HCT116 (cell line): ENCODE measurements at regions not wholly inside any gene's neighbourhood (a gene's known extent, or its start where the extent isn't known, plus 50 kb on each side); places are given as distances from the start of the nearest gene placed in this dataset.

Experiments
- ATAC-seq: fragments of 200-7000 bp; cut with Tn5 transposase; 2 replicates; pipeline ENCODE4 v1.9.1; 2020; ENCODE audit warnings: mild to moderate bottlenecking, moderate library complexity
- BruUV-seq: library from RNA; stranded (reverse); fragments of 400-500 nt; replicated peaks from 2 replicates; lab custom pipeline; 2021; lab: Mats Ljungman, UMichigan
- CTCF ChIA-PET: fragments of 300-600 bp; sonication (Branson Sonifier 250); formaldehyde crosslinking; loops from one replicate; lab custom pipeline; 2021; ENCODE audit warnings: antibody characterized with exemption; lab: Charles Lee
- POLR2A ChIA-PET: fragments of 300-600, 350-600 bp; sonication (Branson Sonifier 250); formaldehyde crosslinking; loops from one replicate; lab custom pipeline; 2021; ENCODE audit warnings: antibody characterized with exemption; lab: Charles Lee
- RAD21 ChIA-PET, 2 experiments: fragments of 300-600 bp; sonication (Branson Sonifier 250); formaldehyde crosslinking; loops; one replicate each; lab custom pipeline; 2023; ENCODE audit warnings: low total read pairs in 2 of 2; ENCODE audit not compliant: uncharacterized antibody in 2 of 2, unreplicated experiment in 2 of 2, low non-redundant PET in 1 of 2; lab: Charles Lee
- DNase-seq: peaks from one replicate; pipeline ENCODE4 v3.0.0-alpha.2; 2010; ENCODE audit warnings: low read depth, low spot score
- H2AFZ ChIP-seq: fragments of 200-600 bp; shearing (Covaris generic), sonication (generic); 2 replicates; pipeline ENCODE4 v1.6.1; 2017; ENCODE audit warnings: low read depth, mixed run types, mixed read lengths, antibody characterized with exemption, low read length; ENCODE audit not compliant: poor library complexity, severe bottlenecking
- H3K27ac ChIP-seq: 2 replicates; pipeline ENCODE4 v1.5.1; 2012; ENCODE audit warnings: low read depth, low read length
- H3K27me3 ChIP-seq: fragments of 200-600 bp; sonication (generic); 2 replicates; pipeline ENCODE4 v1.6.1; 2016; ENCODE audit warnings: mixed run types, low read length, mixed read lengths; ENCODE audit not compliant: insufficient read depth
- H3K36me3 ChIP-seq, 2 experiments: fragments of 200-500 bp in 1 of 2; fragments of 200-600 bp in 1 of 2; sonication (Bioruptor generic) in 1 of 2; sonication (generic) in 1 of 2; 2 replicates each; pipeline versions ENCODE4 v1.5.1 to v1.6.1; 2014 to 2016; ENCODE audit warnings: low read length in 2 of 2, inconsistent platforms in 1 of 2, mixed read lengths in 1 of 2, mixed run types in 1 of 2; ENCODE audit not compliant: insufficient read depth in 2 of 2, control insufficient read depth in 1 of 2
- H3K4me1 ChIP-seq, 2 experiments: fragments of 200-600 bp in 1 of 2; sonication (generic) in 1 of 2; 2 replicates each; pipeline versions ENCODE4 v1.5.1 to v1.6.1; 2012 to 2017; ENCODE audit warnings: low read length in 2 of 2, inconsistent platforms in 1 of 2, mild to moderate bottlenecking in 1 of 2, mixed read lengths in 1 of 2, mixed run types in 1 of 2, moderate library complexity in 1 of 2; ENCODE audit not compliant: insufficient read depth in 2 of 2, control insufficient read depth in 1 of 2
- H3K4me2 ChIP-seq: fragments of 200-600 bp; sonication (generic); 2 replicates; pipeline ENCODE4 v1.6.1; 2017; ENCODE audit warnings: mixed run types, low read length, mixed read lengths
- H3K4me3 ChIP-seq, 2 experiments: fragments of 200-600 bp in 1 of 2; sonication (generic) in 1 of 2; replicated peaks in 1 of 2; 2 replicates each; pipeline ENCODE4 v1.5.1; 2011 to 2016; ENCODE audit warnings: low read length in 2 of 2, control low read depth in 1 of 2, low read depth in 1 of 2, mild to moderate bottlenecking in 1 of 2, mixed read lengths in 1 of 2, mixed run types in 1 of 2
- H3K79me2 ChIP-seq: fragments of 200-600 bp; sonication (generic); 2 replicates; pipeline ENCODE4 v1.6.1; 2017; ENCODE audit warnings: mild to moderate bottlenecking, mixed run types, low read length, moderate library complexity, mixed read lengths; ENCODE audit not compliant: insufficient read depth
- H3K9ac ChIP-seq: fragments of 200-600 bp; sonication (generic); 2 replicates; pipeline ENCODE4 v1.6.1; 2016; ENCODE audit warnings: low read length, mixed read lengths
- H3K9me2 ChIP-seq: fragments of 200-600 bp; sonication (generic), shearing (Covaris generic); 2 replicates; pipeline ENCODE4 v1.6.1; 2017; ENCODE audit warnings: mixed run types, mild to moderate bottlenecking, moderate library complexity; ENCODE audit not compliant: insufficient read depth
- H3K9me3 ChIP-seq, 2 experiments: fragments of 200-500 bp in 1 of 2; fragments of 200-600 bp in 1 of 2; sonication (Bioruptor generic) in 1 of 2; sonication (generic) in 1 of 2; 2 replicates each; pipeline ENCODE4 v1.6.1; 2014 to 2017; ENCODE audit warnings: low read length in 2 of 2, mixed read lengths in 2 of 2, inconsistent platforms in 1 of 2, low read depth in 1 of 2, mild to moderate bottlenecking in 1 of 2, mixed run types in 1 of 2, moderate library complexity in 1 of 2; ENCODE audit not compliant: control insufficient read depth in 1 of 2, insufficient read depth in 1 of 2
- H4K20me1 ChIP-seq: fragments of 200-600 bp; sonication (generic), shearing (Covaris generic); 2 replicates; pipeline ENCODE4 v1.6.1; 2017; ENCODE audit warnings: mixed run types, mild to moderate bottlenecking, moderate library complexity; ENCODE audit not compliant: insufficient read depth
- CBX3 ChIP-seq: IDR thresholded peaks from 2 replicates; pipeline ENCODE4 v1.6.1; 2012; ENCODE audit warnings: low read depth
- ELF1 ChIP-seq: IDR thresholded peaks from 2 replicates; pipeline ENCODE4 v1.6.1; 2012; ENCODE audit warnings: low read depth, borderline replicate concordance
- EZH2 ChIP-seq: fragments of 200-600 bp; sonication (generic); IDR thresholded peaks from 2 replicates; pipeline ENCODE4 v1.6.1; 2017; ENCODE audit warnings: antibody characterized with exemption, mixed run types
- EZH2phosphoT487 ChIP-seq: fragments of 200-600 bp; IDR thresholded peaks from 2 replicates; pipeline ENCODE4 v1.6.1; 2018; ENCODE audit warnings: antibody characterized with exemption, borderline replicate concordance
- JUND ChIP-seq: IDR thresholded peaks from 2 replicates; pipeline ENCODE4 v1.6.1; 2012
- POLR2A ChIP-seq: IDR thresholded peaks from 2 replicates; pipeline ENCODE4 v1.7.0; 2011; ENCODE audit warnings: borderline replicate concordance; ENCODE audit not compliant: insufficient read depth, insufficient read length; ENCODE audit errors: extremely low read depth
- RAD21 ChIP-seq: IDR thresholded peaks from 2 replicates; pipeline ENCODE4 v1.6.1; 2012; ENCODE audit warnings: low read depth, mild to moderate bottlenecking
- SIN3A ChIP-seq: IDR thresholded peaks from 2 replicates; pipeline ENCODE4 v1.6.1; 2012; ENCODE audit warnings: low read depth
- SRF ChIP-seq: IDR thresholded peaks from 2 replicates; pipeline ENCODE4 v1.6.1; 2012; ENCODE audit warnings: low read depth
- YY1 ChIP-seq: IDR thresholded peaks from 2 replicates; pipeline ENCODE4 v1.6.1; 2011; ENCODE audit warnings: low read length, low read depth, moderate library complexity, mild to moderate bottlenecking; ENCODE audit not compliant: insufficient replicate concordance; ENCODE audit errors: extremely low read depth
- intact Hi-C: fragments of 100-400 bp; cut with micrococcal nuclease; formaldehyde crosslinking; loops from 2 replicates; pipeline ENCODE4 v1.10.0; 2022
- TF ChIP-seq, protein P1 (sequence below): IDR thresholded peaks from 2 replicates; pipeline ENCODE4 v1.6.1; 2012
- TF ChIP-seq, protein P2 (sequence below): IDR thresholded peaks from 2 replicates; pipeline ENCODE4 v1.6.1; 2012
- TF ChIP-seq, protein P3 (sequence below), 3 experiments: fragments of 200-600 bp in 1 of 3; sonication (generic) in 1 of 3; IDR thresholded peaks in 2 of 3; conservative IDR thresholded peaks in 1 of 3; 2 replicates each; pipeline ENCODE4 v1.5.1; 2012 to 2017; ENCODE audit warnings: low read depth in 2 of 3, low read length in 2 of 3, antibody characterized with exemption in 1 of 3, borderline replicate concordance in 1 of 3, control low read depth in 1 of 3, mild to moderate bottlenecking in 1 of 3, mixed read lengths in 1 of 3, mixed run types in 1 of 3, moderate library complexity in 1 of 3; ENCODE audit not compliant: insufficient read depth in 1 of 3

DNA sequence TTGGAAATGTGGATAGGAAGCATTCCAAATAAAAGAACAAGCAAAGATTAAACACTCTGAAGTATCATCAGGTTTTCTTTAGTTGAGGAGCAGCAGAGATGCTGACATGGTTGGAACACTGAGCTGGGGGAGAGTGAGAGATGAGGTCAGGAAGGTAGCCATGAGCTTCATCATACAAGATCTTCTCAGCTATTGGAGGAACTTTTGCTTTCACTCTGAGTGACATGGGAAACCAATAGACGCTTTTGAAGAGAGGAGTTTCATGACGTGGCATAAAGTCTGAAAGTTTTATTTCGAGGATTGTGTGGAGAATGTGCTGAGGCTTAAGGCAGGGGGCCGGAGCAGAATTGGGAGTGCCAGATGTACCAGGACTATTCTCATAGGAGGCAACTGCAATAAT is 616.2 kb upstream of the CAMK1G start:
- H3K4me2 ChIP-seq: no peak overlapping the region
- BruUV-seq: no TSS peak
- RAD21 ChIA-PET: no interaction called here
- H3K36me3 ChIP-seq: no peaks in the 10 kb centered on the region
- H4K20me1 ChIP-seq: no peaks in the 10 kb centered on the region
- H3K27me3 ChIP-seq: no peaks in the 10 kb centered on the region
- no peak overlapping the region for H2AFZ ChIP-seq
- intact Hi-C loops: no loop called here
- no peak overlapping the region for H3K9ac ChIP-seq
- no peak for DNase-seq
- H3K4me3 ChIP-seq: no peak overlapping the region
- H3K4me1 ChIP-seq: no peaks in the 10 kb centered on the region
- no peaks in the 10 kb centered on the region for H3K9me3 ChIP-seq
- no peak for ATAC-seq
- TF ChIP-seq JUND (no peak), EZH2phosphoT487 (no peak), ELF1 (no peak), YY1 (no peak), SIN3A (no peak), EZH2 (no peak), SRF (no peak), POLR2A (no peak), CBX3 (no peak), RAD21 (no peak)
- TF ChIP-seq, protein P1, sequence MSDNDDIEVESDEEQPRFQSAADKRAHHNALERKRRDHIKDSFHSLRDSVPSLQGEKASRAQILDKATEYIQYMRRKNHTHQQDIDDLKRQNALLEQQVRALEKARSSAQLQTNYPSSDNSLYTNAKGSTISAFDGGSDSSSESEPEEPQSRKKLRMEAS: no peak
- TF ChIP-seq, protein P2, sequence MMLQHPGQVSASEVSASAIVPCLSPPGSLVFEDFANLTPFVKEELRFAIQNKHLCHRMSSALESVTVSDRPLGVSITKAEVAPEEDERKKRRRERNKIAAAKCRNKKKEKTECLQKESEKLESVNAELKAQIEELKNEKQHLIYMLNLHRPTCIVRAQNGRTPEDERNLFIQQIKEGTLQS: no peak
- TF ChIP-seq, protein P3, sequence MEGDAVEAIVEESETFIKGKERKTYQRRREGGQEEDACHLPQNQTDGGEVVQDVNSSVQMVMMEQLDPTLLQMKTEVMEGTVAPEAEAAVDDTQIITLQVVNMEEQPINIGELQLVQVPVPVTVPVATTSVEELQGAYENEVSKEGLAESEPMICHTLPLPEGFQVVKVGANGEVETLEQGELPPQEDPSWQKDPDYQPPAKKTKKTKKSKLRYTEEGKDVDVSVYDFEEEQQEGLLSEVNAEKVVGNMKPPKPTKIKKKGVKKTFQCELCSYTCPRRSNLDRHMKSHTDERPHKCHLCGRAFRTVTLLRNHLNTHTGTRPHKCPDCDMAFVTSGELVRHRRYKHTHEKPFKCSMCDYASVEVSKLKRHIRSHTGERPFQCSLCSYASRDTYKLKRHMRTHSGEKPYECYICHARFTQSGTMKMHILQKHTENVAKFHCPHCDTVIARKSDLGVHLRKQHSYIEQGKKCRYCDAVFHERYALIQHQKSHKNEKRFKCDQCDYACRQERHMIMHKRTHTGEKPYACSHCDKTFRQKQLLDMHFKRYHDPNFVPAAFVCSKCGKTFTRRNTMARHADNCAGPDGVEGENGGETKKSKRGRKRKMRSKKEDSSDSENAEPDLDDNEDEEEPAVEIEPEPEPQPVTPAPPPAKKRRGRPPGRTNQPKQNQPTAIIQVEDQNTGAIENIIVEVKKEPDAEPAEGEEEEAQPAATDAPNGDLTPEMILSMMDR (IDR thresholded peaks at IDR 0.05 in 2 of 3, conservative IDR thresholded peaks at IDR 0.05 in 1 of 3; ENCODE audit: borderline replicate concordance in 1 of 3, insufficient read depth in 1 of 3, low read depth in 2 of 3, low read length in 2 of 3): no peak
- POLR2A ChIA-PET: no interaction called here
- H3K9me2 ChIP-seq: no peaks in the 10 kb centered on the region
- H3K79me2 ChIP-seq: no peaks in the 10 kb centered on the region
- CTCF ChIA-PET: no interaction called here
- H3K27ac ChIP-seq: no peak overlapping the region
